GM19452 (cell line): ENCODE measurements at regions not wholly inside any gene's neighbourhood (a gene's known extent, or its start where the extent isn't known, plus 50 kb on each side); places are given as distances from the start of the nearest gene placed in this dataset.
A peak's percentile ranks its signal among the peaks of the same experiment; 100 is the strongest.
"Not testable (repeated sequence)": the region's sequence is repeated elsewhere in the genome, so short reads cannot be mapped to it uniquely, and the experiment has no call there.

Source experiments
- ATAC-seq: cut with Tn5 transposase; IDR thresholded peaks from one replicate; pipeline ENCODE4 v1.9.1; 2021; ENCODE audit not compliant: unreplicated experiment

DNA sequence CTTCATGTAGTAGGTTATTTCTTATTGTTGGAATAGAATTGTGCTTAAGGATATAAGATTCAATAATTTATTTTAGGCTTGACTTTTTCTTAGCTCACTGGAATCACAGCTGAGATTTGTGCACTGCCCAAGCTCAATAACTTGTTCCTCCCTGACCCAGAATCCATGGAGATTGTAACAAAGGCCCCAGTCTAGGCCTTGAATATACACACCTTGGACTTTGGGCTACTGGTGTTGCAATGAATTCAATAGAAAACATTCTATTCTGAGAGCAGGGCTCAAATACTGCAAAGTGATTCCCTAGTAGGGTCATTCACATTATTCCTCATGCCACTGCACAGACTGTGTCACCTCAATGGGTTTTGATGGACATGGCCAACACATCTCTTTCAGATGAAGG lies 352.4 kb downstream of the GALC start:
- no peak for ATAC-seq

DNA sequence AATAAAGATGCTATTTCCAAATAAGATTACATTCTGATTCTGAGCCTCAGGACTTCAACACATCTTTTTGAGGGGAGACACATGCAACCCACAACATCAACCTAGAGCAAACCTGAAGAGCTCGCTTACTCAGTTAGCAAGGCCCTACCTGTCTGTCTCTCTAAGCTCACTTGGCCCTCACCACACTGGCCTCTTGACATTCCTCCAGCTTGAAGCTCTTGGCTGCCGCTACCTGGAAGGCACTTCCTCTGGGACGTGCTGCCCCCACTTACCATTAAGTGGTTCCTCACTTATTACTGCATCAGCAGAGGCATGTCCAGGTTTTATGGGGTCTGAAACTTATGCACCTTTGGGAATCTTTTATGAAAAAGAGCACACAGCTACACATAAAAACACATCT lies 354.8 kb downstream of the GALC start:
- ATAC-seq: no peak

- ATAC-seq: no peak
These were observed 357.5 kb downstream of the GALC start for GRCh38 chr14:87635442-87635841.

GRCh38 chr14:87632796-87633195 lies 360.2 kb downstream of the GALC start:
- no peak for ATAC-seq

- ATAC-seq: no peak
These were observed 362.1 kb downstream of the GALC start for GRCh38 chr14:87630846-87631245.

- no peak for ATAC-seq
These were observed 363.2 kb downstream of the GALC start for GRCh38 chr14:87629788-87630187.

DNA sequence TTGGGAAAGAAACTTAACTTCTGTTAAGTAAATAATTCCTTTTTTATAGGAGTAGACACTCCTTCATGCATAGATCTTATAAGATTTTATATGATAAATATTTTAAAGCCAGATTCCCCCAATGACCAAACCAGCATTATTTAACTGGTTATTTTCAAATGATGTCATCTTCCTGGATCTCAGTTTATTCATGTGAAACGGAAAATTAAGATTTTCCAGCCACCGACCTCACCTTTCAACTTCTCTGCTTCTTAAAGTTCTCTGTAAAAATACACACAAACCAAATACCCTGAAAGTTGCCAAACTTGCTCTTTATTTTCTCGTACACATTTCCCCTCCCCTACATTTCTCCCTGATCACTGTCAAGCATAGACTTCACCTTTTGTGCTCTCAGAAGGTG lies 364.2 kb downstream of the GALC start:
- no peak for ATAC-seq

DNA sequence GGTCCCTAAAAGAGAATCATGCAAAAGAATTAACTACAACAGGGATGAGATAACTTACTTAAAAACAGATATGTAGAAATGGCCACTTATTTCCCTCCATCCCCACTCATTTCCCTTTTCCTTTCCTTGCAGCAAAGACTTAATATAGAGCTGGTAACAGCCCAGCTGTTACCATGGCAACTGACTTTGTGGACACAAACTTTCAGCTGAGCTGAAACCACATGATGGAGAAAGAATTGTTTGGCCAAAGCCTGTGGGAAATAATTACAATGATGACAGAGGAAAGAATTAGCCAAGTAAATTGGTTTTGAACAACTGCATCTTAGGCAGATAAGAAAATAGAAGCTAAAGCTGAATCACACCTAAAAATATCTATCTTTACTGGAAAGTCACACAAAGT lies 364.9 kb downstream of the GALC start:
- ATAC-seq: no peak

DNA sequence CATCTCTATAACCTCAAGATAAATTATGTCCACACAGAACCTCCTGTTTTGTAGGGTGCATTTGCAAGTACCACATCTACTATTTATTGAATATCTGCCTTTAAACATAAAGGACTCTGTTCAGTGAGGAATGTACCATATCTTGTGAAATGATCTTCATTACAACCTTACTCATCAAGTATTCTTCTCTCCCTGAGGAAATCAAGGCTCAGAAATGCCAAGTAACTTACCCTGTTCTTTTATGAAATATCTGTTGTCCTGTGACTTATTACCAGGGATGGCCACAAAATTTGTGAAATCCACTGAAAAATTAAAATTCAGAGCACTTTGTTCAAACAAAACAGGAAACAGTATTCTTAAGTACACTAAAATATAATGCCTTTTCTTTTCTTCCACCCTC lies 366.7 kb downstream of the GALC start:
- ATAC-seq: no peak

DNA sequence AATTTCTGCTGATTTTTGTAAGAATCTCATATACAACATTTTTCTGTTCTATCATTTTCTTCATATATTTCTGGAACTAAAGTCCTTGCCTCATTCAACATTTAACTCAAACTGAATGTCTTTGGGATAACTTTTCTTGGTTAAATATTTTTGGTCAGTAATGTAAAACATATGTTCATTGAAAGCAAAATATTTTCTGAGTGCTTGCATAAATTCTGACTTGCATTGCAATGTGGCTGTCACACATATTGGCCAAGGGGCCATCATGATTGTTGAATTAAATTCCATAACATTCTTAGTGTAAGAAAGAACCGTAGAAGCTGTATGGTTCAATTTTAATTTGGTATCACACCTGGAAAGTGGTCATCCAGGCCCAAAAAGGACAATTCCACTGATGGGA lies 369.4 kb downstream of the GALC start:
- no peak for ATAC-seq

GRCh38 chr14:87617079-87617478 lies 375.9 kb downstream of the GALC start:
- no peak for ATAC-seq

DNA sequence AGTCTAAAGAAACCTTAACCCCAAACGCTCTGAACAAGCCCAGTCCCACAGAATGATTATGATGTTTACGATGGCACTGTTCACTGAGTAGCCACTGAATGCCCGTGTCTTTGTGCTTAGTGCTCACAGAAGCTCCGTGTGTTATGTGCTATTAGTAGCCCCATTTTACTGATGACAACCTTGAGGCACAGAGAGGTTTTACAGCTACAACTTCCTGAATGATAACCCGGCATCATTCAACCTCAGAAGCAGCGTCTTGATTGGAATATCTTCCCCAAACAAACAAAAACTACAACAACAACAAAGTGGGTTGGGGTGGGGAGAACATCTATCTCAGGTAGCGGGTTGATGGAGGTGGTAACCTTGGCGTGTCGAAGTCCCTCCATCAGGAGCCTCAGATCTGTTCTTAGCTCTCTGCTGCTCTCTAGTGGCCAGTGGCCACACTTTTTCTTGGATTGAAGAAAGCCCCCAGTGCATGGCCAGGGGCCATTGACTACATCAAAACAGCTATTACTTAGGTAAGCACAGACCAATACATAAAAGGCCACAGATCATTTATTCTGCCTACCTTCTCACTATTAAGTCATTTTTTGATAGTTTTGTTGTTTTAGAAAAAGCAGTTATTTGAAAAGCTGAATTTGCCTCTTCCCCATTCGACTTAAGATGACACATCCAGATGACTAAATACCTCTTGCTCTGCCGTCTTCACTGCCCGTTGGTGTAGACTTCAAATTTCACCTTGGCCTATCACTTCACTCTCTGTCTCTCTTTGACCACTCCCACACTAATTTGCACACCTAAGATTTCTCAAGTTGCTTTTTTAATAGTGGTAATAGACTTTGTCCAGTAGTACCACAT lies 376.9 kb downstream of the GALC start:
- peak; percentile 89 for ATAC-seq

DNA sequence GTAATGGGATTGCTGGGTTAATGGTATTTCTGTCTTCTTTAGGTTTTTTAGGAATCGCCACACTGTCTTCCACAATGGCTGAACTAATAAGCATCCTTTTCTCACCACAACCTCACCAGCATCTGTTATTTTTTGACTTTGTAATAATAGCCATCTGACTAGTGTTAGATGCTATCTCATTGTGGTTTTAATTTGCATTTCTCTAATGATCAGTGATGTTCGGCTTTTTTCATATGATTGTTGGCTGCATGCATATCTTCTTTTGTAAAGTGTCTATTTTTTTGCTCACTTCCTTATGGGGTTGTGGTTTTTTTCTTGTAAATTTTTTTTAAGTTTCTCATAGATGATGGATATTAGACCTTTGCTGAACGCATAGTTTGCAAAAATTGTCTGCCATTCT lies 377.9 kb downstream of the GALC start:
- ATAC-seq: no peak

- ATAC-seq: no peak
These were observed 379.1 kb downstream of the GALC start for GRCh38 chr14:87613881-87614280.

- not testable (repeated sequence) for ATAC-seq
These were observed 385.9 kb downstream of the GALC start for GRCh38 chr14:87607056-87607455.

DNA sequence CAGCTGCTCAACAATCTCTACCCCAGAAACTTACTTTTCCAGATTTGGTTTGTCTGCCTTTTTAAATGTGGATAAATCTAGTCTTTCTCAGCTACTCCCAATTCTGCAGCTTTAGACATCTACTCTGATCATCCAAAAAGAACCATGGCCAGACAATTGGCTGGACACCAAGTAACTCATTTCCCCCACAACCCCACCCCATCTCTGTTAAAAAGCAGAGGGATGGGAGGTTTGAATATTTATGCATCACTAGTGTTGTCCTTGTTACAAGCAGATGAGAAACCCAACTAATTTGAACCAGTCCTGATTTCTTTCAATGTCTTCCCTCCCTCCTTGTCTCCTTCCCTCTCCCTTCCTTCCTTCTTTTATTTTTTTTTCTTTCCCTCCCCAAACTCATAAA lies 391.9 kb downstream of the GALC start:
- ATAC-seq: no peak

- ATAC-seq: no peak
These were observed 392.7 kb downstream of the GALC start for GRCh38 chr14:87600240-87600639.

- ATAC-seq: no peak
These were observed 411.7 kb downstream of the GALC start for GRCh38 chr14:87581298-87581697.

DNA sequence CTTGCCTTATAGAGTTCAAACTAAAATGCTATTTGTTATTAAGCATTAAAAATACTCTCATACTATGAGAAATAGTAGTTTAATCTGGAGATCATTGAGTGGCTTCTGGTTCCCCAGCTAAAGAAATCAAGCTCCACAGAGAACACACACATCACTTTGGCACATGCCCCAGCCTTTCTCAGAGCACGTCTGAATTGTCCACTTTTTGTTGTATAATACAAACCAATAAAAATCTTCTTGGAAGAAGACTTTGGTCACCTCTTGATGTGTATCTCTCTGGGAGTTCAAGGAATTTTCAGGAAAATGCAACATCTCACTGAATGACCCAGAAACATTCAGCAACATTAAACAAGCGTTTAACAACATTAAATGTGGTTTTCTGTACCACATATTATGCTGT lies 413.9 kb downstream of the GALC start:
- ATAC-seq: no peak

DNA sequence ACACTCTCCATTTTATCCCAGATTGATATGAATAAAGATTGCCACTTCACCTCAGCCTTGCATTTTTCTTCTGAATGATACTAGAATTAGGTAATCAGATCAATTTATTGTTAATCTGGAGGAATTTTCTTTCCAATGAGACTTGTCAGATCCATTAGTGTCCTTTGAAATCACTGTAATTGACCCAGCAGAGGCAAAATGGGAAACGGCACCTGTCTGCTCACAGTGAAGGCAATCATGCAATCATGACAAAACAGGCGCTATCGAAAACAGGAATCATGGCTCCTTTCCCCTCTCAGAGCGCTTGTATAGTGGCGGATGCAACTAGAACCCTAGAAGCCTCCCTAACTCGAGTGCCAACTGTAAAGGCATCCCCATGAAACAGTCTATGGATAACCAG lies 417.6 kb downstream of the GALC start:
- ATAC-seq: no peak

- no peak for ATAC-seq
These were observed 419.4 kb downstream of the GALC start for GRCh38 chr14:87573591-87573990.

GRCh38 chr14:87567618-87568295 lies 425.2 kb downstream of the GALC start:
- no peak for ATAC-seq

DNA sequence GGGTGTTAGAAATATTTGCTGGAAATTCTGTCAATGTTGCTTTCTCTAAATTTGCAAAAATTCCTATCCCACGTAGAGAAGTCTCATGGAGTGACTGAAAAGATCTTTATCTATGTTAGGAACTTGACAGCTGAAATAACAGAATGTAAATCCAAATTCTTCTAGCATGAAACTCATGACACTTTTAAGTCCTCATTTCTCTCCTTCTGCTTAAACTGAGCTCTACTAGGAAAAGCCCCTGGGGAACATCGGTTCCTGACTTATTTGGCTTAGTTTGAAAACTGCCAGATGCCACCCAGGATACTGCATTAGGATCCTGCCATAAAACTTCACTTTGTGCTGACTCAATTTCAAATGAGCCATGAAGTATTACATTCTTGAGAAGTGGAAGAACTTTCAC lies 426.0 kb downstream of the GALC start:
- no peak for ATAC-seq
